SK-N-SH treated with all-trans-retinoic acid at 6 μM for 48 hours (cell line): ENCODE measurements at regions not wholly inside any gene's neighbourhood (a gene's known extent, or its start where the extent isn't known, plus 50 kb on each side); places are given as distances from the start of the nearest gene placed in this dataset.

Experiments
- ATAC-seq: fragments of 200-7000 bp; cut with Tn5 transposase; 3 replicates; pipeline ENCODE4 v1.9.1; 2020; ENCODE audit warnings: mild to moderate bottlenecking, moderate library complexity
- ARNTL ChIP-seq: fragments of 450-650 bp; formaldehyde crosslinking; IDR thresholded peaks from 2 replicates; pipeline ENCODE4 v1.5.0; 2020; ENCODE audit warnings: low read depth, mild to moderate bottlenecking, moderate library complexity, borderline replicate concordance
- BACH2 ChIP-seq: fragments of 250-450 bp; sonication (Bioruptor Pico); IDR thresholded peaks from 2 replicates; pipeline ENCODE4 v1.9.0; 2021; ENCODE audit warnings: mild to moderate bottlenecking, borderline replicate concordance
- CSDC2 ChIP-seq: fragments of 250-450 bp; sonication (Bioruptor Pico); IDR thresholded peaks from 2 replicates; pipeline ENCODE4 v1.5.0; 2020; ENCODE audit warnings: mild to moderate bottlenecking, moderate library complexity
- CSRNP3 ChIP-seq: fragments of 250-450 bp; sonication (Bioruptor Pico); IDR thresholded peaks from 2 replicates; pipeline ENCODE4 v1.5.1; 2021; ENCODE audit warnings: mild to moderate bottlenecking, moderate library complexity
- ESRRG ChIP-seq: fragments of 250-450 bp; sonication (Bioruptor Pico); IDR thresholded peaks from 2 replicates; pipeline ENCODE4 v1.6.1; 2021; ENCODE audit warnings: mild to moderate bottlenecking
- GLIS3 ChIP-seq: fragments of 250-450 bp; sonication (Bioruptor Pico); IDR thresholded peaks from 2 replicates; pipeline ENCODE4 v1.5.0; 2020; ENCODE audit warnings: mild to moderate bottlenecking, moderate library complexity
- ISL1 ChIP-seq: fragments of 250-450 bp; sonication (Bioruptor Pico); IDR thresholded peaks from 2 replicates; pipeline ENCODE4 v2.1.2; 2022; ENCODE audit warnings: mild to moderate bottlenecking, moderate library complexity
- OSR1 ChIP-seq: fragments of 250-450 bp; sonication (Bioruptor Pico); IDR thresholded peaks from 2 replicates; pipeline ENCODE4 v1.8.0; 2022; ENCODE audit warnings: moderate library complexity, mild to moderate bottlenecking, inconsistent platforms
- PATZ1 ChIP-seq: fragments of 250-450 bp; sonication (Bioruptor Pico); IDR thresholded peaks from 2 replicates; pipeline ENCODE4 v1.8.0; 2020; ENCODE audit warnings: mild to moderate bottlenecking, moderate library complexity, borderline replicate concordance
- POU6F1 ChIP-seq: fragments of 250-450 bp; sonication (Bioruptor Pico); IDR thresholded peaks from 2 replicates; pipeline ENCODE4 v1.8.0; 2021; ENCODE audit warnings: low read depth, mild to moderate bottlenecking, moderate library complexity, borderline replicate concordance
- PPARA ChIP-seq: fragments of 250-450 bp; sonication (Bioruptor Pico); IDR thresholded peaks from 2 replicates; pipeline ENCODE4 v1.5.0; 2020; ENCODE audit warnings: mild to moderate bottlenecking, borderline replicate concordance
- RARB ChIP-seq: fragments of 250-450 bp; sonication (Bioruptor Pico); IDR thresholded peaks from 2 replicates; pipeline ENCODE4 v1.8.0; 2021; ENCODE audit warnings: mild to moderate bottlenecking, moderate library complexity
- SNAI2 ChIP-seq: fragments of 250-450 bp; sonication (Bioruptor Pico); IDR thresholded peaks from 2 replicates; pipeline ENCODE4 v1.5.0; 2020; ENCODE audit warnings: mild to moderate bottlenecking, moderate library complexity
- TCF4 ChIP-seq: fragments of 250-450 bp; sonication (Bioruptor Pico); IDR thresholded peaks from 2 replicates; pipeline ENCODE4 v1.8.0; 2021; ENCODE audit warnings: mild to moderate bottlenecking, moderate library complexity, borderline replicate concordance
- TOX ChIP-seq: fragments of 250-450 bp; sonication (Bioruptor Pico); IDR thresholded peaks from 2 replicates; pipeline ENCODE4 v1.8.0; 2021; ENCODE audit warnings: mild to moderate bottlenecking, moderate library complexity, borderline replicate concordance
- TSHZ2 ChIP-seq: fragments of 250-450 bp; sonication (Bioruptor Pico); IDR thresholded peaks from 2 replicates; pipeline ENCODE4 v1.5.0; 2020; ENCODE audit warnings: mild to moderate bottlenecking, moderate library complexity
- ZFP3 ChIP-seq: fragments of 250-450 bp; sonication (Bioruptor Pico); IDR thresholded peaks from 2 replicates; pipeline ENCODE4 v1.5.0; 2020; ENCODE audit warnings: mild to moderate bottlenecking, moderate library complexity
- ZFP30 ChIP-seq: fragments of 450-650 bp; formaldehyde crosslinking; IDR thresholded peaks from 2 replicates; pipeline ENCODE4 v1.5.0; 2022; ENCODE audit warnings: mild to moderate bottlenecking, moderate library complexity
- ZNF565 ChIP-seq: fragments of 450-650 bp; formaldehyde crosslinking; conservative IDR thresholded peaks from 2 replicates; pipeline ENCODE4 v1.5.0; 2020; ENCODE audit warnings: low read depth, mild to moderate bottlenecking, moderate library complexity
- ZNF70 ChIP-seq: fragments of 450-650 bp; formaldehyde crosslinking; IDR thresholded peaks from 2 replicates; pipeline ENCODE4 v1.5.0; 2020; ENCODE audit warnings: mild to moderate bottlenecking, moderate library complexity
- ZNF8 ChIP-seq: fragments of 450-650 bp; formaldehyde crosslinking; IDR thresholded peaks from 2 replicates; pipeline ENCODE4 v1.5.0; 2020; ENCODE audit warnings: mild to moderate bottlenecking, moderate library complexity

GRCh38 chr10:4281190-4281825, 496.3 kb upstream of the KLF6 start:
- peak; percentile 52 for ATAC-seq
- no peak for TF ChIP-seq ARNTL (CRISPR knock-in tag)
- TF ChIP-seq ISL1 (CRISPR knock-in tag), result no peak
- no peak for TF ChIP-seq PATZ1 (CRISPR knock-in tag)
- TF ChIP-seq ZNF70 (CRISPR knock-in tag), result no peak
- TF ChIP-seq ZNF565 (CRISPR knock-in tag), result no peak
- no peak for TF ChIP-seq TCF4
- TF ChIP-seq SNAI2, result no peak
- TF ChIP-seq ZFP30 (CRISPR knock-in tag), result no peak
- TF ChIP-seq OSR1, result no peak
- no peak for TF ChIP-seq TOX
- no peak for TF ChIP-seq BACH2 (CRISPR knock-in tag)
- TF ChIP-seq PPARA (CRISPR knock-in tag), result no peak
- no peak for TF ChIP-seq CSRNP3 (CRISPR knock-in tag)
- no peak for TF ChIP-seq TSHZ2 (CRISPR knock-in tag)

- no peak for TF ChIP-seq OSR1
- no peak for TF ChIP-seq POU6F1 (CRISPR knock-in tag)
- TF ChIP-seq ISL1 (CRISPR knock-in tag), result no peak
- no peak for TF ChIP-seq ZFP30 (CRISPR knock-in tag)
- TF ChIP-seq TSHZ2 (CRISPR knock-in tag), result no peak
- no peak for TF ChIP-seq CSDC2 (CRISPR knock-in tag)
- TF ChIP-seq ESRRG (CRISPR knock-in tag), result no peak
- TF ChIP-seq SNAI2, result no peak
- TF ChIP-seq ZFP3 (CRISPR knock-in tag), result no peak
- TF ChIP-seq ZNF70 (CRISPR knock-in tag), result no peak
- no peak for TF ChIP-seq TOX
- ATAC-seq, result peak; percentile 86
These were observed 495.6 kb upstream of the KLF6 start for GRCh38 chr10:4280461-4281189.

GRCh38 chr10:4279655-4280054, 494.6 kb upstream of the KLF6 start:
- ATAC-seq, result 0 out of 3 replicates have a peak, but pooled peaks have one; percentile 11
- TF ChIP-seq BACH2 (CRISPR knock-in tag) (no peak), ISL1 (CRISPR knock-in tag) (no peak), PPARA (CRISPR knock-in tag) (no peak), ZFP30 (CRISPR knock-in tag) (no peak), CSDC2 (CRISPR knock-in tag) (no peak), ESRRG (CRISPR knock-in tag) (no peak), PATZ1 (CRISPR knock-in tag) (no peak), CSRNP3 (CRISPR knock-in tag) (no peak), TCF4 (no peak), GLIS3 (CRISPR knock-in tag) (no peak), ARNTL (CRISPR knock-in tag) (no peak), SNAI2 (no peak), OSR1 (no peak), ZNF70 (CRISPR knock-in tag) (no peak), RARB (CRISPR knock-in tag) (no peak), ZNF8 (CRISPR knock-in tag) (no peak)
